GM19397 (cell line): ENCODE measurements at regions not wholly inside any gene's neighbourhood (a gene's known extent, or its start where the extent isn't known, plus 50 kb on each side); places are given as distances from the start of the nearest gene placed in this dataset.

Experiments
- ATAC-seq: cut with Tn5 transposase; IDR thresholded peaks from one replicate; pipeline ENCODE4 v1.9.1; 2021; ENCODE audit warnings: mild to moderate bottlenecking, moderate library complexity; ENCODE audit not compliant: unreplicated experiment

- no peak for ATAC-seq
Measured at GRCh38 chr10:33820531-33820930, 486.1 kb upstream of the NRP1 start.

GRCh38 chr10:33819206-33819605 lies 484.7 kb upstream of the NRP1 start:
- no peak for ATAC-seq

- no peak for ATAC-seq
Measured at GRCh38 chr10:33818343-33818742, 483.9 kb upstream of the NRP1 start.

- no peak for ATAC-seq
Measured at GRCh38 chr10:33817605-33818004, 483.1 kb upstream of the NRP1 start.

GRCh38 chr10:33815776-33816175 lies 481.3 kb upstream of the NRP1 start:
- ATAC-seq = no peak

- ATAC-seq = no peak
Measured at GRCh38 chr10:33813871-33814270, 479.4 kb upstream of the NRP1 start.

GRCh38 chr10:33813415-33813814 lies 478.9 kb upstream of the NRP1 start:
- no peak for ATAC-seq

GRCh38 chr10:33812586-33812985 lies 478.1 kb upstream of the NRP1 start:
- no peak for ATAC-seq

GRCh38 chr10:33810986-33811385 lies 476.5 kb upstream of the NRP1 start:
- ATAC-seq = no peak

- no peak for ATAC-seq
Measured at GRCh38 chr10:33809732-33810131, 475.3 kb upstream of the NRP1 start.

GRCh38 chr10:33808475-33808874 lies 474.0 kb upstream of the NRP1 start:
- ATAC-seq = no peak

GRCh38 chr10:33807531-33808359 lies 473.3 kb upstream of the NRP1 start:
- no peak for ATAC-seq

- no peak for ATAC-seq
Measured at GRCh38 chr10:33805831-33806230, 471.4 kb upstream of the NRP1 start.

- ATAC-seq = no peak
Measured at GRCh38 chr10:33804584-33804983, 470.1 kb upstream of the NRP1 start.

GRCh38 chr10:33803248-33803647 lies 468.8 kb upstream of the NRP1 start:
- no peak for ATAC-seq

GRCh38 chr10:33802566-33802965 lies 468.1 kb upstream of the NRP1 start:
- ATAC-seq = no peak

GRCh38 chr10:33801705-33802104 lies 467.2 kb upstream of the NRP1 start:
- ATAC-seq = no peak

GRCh38 chr10:33800986-33801385 lies 466.5 kb upstream of the NRP1 start:
- ATAC-seq = no peak

GRCh38 chr10:33800545-33800944 lies 466.1 kb upstream of the NRP1 start:
- no peak for ATAC-seq

- ATAC-seq = no peak
Measured at GRCh38 chr10:33799944-33800323, 465.5 kb upstream of the NRP1 start.

- ATAC-seq = no peak
Measured at GRCh38 chr10:33799281-33799943, 464.9 kb upstream of the NRP1 start.

GRCh38 chr10:33798754-33799153 lies 464.3 kb upstream of the NRP1 start:
- ATAC-seq = no peak
